HG03135 (cell line): ENCODE measurements at regions not wholly inside any gene's neighbourhood (a gene's known extent, or its start where the extent isn't known, plus 50 kb on each side); places are given as distances from the start of the nearest gene placed in this dataset.
"Not testable (repeated sequence)": the region's sequence is repeated elsewhere in the genome, so short reads cannot be mapped to it uniquely, and the experiment has no call there.

Source experiments
- ATAC-seq: cut with Tn5 transposase; IDR thresholded peaks from one replicate; pipeline ENCODE4 v1.9.1; 2021; ENCODE audit warnings: mild to moderate bottlenecking, moderate library complexity; ENCODE audit not compliant: unreplicated experiment

DNA sequence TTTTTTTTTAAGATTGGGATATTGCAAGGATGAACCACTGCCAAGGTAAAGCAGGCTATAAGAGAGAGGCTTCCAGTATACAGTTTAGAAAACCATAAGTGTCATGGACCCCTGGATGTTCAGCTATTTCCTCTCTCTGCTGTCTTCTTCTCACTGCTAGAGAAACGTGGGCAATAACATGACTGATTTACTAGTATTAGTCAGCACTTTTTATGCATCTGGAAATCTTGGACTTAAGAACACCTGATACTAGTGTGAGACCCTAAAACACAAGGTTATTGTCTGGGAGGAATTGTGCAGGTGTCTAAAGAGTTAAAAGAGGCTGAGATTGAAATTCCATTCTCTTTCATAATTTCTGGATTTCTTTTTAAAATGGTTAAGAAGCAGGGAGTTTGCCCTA, 460.6 kb upstream of the MCTP2 start:
- no peak for ATAC-seq

GRCh38 chr15:93762036-93762435, 469.3 kb upstream of the MCTP2 start:
- ATAC-seq: no peak

- ATAC-seq: no peak
Measured at GRCh38 chr15:93759629-93760028, 471.7 kb upstream of the MCTP2 start.

DNA sequence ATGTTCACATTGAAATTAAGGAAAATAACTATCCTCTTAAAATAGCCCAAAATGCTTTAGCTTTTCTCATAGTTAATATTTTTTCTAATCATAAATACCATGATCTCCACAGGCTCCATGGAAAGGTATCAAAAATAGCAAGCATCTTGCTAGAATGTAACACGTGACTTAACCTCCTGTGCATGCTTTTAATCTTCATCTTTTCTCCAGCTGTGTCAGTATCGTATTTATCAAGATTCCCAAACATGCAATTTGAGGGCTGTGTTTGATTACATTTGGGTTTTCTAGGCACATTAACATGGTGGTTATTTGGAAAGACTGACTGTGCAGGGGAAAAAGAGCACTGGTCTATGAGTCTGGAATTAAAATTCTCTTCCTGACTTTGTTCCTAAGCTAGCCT, 472.5 kb upstream of the MCTP2 start:
- no peak for ATAC-seq

GRCh38 chr15:93748710-93749109, 482.7 kb upstream of the MCTP2 start:
- no peak for ATAC-seq

DNA sequence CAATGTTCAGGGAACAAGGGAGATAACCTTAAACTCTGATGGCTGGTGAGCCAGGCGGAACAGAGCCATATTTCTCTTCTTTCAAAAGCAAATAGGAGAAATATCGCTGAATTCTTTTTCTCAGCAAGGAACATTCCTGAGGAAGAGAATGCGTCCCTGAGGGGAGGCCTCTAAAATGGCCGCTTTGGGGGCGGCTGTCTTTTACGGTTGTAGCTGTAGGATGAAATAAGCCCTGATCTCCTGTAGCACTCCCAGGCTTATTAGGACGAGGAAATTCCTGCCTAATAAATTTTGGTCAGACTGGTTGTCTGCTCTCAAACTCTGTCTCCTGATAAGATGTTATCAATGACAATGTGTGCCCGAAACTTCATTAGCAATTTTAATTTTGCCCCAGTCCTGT, 496.4 kb upstream of the MCTP2 start:
- ATAC-seq: not testable (repeated sequence)

DNA sequence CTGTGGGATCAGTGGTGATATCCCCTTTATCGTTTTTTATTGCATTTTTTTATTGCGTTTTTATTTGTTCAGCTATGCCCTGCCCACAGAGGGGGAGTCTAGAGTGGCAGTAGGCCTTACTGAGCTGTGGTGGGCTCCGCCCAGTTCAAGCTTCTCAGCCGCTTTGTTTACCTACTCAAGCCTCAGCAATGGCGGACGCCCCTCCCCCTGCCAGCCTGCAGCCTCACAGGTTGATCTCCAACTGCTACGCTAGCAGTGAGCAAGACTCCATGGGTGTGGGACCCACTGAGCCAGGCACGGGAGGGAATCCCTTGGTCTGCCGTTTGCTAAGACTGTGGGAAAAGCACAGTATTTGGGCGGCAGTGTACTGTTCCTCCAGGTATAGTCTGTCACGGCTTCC, 500.6 kb upstream of the MCTP2 start:
- no peak for ATAC-seq

GRCh38 chr15:93722165-93722564, 509.2 kb upstream of the MCTP2 start:
- ATAC-seq: no peak

GRCh38 chr15:93720607-93721006, 510.8 kb upstream of the MCTP2 start:
- ATAC-seq: no peak

GRCh38 chr15:93719921-93720351, 511.4 kb upstream of the MCTP2 start:
- no peak for ATAC-seq

DNA sequence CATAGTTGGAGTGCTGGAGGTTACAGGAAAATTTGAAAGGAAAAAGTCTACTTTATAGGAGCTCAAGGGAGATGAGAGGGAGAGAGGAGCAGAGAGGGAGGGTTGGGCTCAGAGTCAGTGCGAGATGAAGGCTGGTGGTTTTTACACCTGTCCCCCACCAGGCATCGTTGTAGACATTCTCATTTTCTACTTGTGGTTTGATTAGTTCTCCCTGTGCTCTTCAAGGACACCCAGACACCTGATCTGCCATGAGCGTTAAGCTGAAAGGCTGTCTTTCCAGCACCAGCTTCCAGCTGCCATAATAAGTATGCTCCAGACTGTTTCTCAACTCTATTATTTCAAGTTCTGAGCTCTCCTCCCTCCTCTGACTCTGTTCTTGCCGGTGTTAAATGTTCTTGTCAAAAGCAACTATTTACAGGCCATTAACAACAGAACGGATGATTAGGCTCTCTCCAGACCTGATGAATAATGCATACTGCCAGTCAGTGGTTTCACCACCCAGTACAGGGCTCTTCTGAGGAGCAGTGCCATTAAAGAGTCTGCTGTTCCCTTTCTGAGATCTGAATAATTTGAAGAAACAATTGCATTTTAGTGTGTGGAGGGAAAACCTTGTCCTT, 514.6 kb upstream of the MCTP2 start:
- no peak for ATAC-seq

DNA sequence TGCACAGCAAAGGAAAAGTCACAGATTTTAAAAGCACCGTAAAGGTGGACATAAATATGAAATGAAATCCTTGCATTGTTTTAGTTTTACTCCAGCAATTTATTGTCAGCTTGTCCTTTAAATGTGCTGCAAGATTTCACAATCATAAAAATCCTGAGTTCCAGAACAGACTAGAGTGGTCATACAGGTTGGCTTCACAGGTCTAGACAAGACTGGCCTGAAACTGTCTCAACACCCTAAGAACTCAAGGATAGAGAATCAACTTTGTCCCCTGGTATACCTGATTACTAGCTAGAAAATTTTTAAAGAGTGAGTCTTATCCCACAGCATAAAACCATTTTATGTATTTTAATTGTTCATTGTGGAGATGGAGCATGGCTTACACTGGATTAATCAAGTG, 521.7 kb upstream of the MCTP2 start:
- no peak for ATAC-seq

DNA sequence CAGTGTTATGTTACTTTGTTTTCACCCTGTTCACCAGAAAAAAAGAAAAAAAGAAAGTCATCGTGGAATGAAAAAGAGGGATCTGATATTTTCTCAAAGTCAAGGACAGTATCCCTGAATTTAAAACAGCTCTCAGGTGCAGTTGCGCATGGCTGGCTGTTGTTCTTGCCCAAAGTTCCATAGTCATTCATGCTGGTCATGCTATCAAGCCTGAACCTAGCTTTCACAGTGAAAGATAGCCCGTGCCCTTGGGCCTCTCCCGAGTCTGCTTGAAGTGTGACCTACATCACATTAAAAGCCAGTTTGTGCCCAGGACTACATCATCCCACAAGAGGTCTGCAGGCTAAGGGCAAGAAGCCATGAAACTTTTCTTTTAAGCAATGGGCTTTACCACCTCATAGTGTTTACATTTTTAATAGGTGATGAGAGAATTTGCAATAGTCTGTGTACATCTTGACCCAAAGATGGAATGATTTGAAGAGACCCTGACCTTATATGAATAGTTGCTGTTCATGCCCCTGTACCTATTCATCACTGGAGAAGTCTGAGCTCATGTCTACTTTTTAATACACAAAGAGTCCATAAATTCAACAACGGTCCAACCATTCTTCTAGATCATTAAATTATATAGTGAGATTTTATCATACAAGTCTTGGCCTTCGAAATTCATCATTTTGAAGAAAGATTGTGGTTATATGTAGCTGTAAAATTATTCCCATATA, 522.5 kb upstream of the MCTP2 start:
- ATAC-seq: no peak

DNA sequence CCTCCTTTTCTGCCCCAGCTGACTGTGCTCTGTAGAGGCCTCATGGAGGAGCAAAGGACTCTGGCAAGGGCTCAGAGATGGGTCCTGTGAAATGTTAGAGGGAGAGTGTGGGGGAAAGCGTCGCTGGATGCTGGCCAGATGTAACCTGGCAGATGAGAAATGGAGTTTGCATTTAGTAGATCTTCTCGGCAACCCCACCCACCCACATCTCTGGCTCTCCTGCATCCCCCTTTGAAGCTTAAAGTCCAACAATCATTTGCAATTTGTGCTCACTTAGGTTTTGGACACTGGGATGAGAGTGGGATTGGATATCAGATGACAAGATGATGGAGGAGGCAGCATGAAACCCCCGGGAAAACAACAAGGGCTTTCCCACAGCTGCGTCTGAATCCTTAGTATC, 523.6 kb upstream of the MCTP2 start:
- ATAC-seq: no peak

DNA sequence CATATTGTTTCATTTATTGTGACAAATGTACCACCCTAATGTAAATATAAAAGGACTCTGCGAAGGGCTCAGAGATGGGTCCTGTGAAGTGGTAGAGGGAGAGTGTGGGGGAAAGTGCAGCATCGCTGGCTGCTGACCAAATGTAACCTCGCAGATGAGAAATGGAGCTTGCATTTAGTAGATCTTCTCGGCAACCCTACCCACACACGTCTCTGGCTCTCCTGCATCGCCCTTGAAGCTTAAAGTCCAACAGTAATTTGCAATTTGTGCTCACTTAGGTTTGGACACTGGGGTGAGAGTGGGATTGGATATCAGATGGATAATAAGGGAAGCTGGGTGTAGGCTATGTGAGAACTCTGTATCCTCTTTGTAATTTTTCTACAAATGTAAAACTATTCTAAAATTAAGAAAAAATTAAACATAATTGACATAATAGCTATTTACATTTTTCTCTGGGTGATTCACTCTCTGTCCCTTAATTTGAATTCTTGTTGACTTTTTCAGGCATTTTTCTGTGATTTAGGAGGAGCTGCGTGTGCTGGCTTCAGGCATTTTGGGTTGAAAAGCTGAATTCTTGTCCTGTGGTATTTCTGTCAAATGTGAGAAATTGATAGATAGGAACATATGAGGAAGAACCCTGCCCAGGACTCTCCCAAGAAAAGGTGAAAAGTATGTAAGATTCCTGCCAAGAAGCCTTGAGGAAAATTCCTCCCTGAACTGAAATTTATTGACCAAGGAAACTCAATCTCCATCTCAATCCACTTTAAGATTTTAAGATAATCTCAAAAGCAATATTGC, 524.7 kb upstream of the MCTP2 start:
- ATAC-seq: no peak

DNA sequence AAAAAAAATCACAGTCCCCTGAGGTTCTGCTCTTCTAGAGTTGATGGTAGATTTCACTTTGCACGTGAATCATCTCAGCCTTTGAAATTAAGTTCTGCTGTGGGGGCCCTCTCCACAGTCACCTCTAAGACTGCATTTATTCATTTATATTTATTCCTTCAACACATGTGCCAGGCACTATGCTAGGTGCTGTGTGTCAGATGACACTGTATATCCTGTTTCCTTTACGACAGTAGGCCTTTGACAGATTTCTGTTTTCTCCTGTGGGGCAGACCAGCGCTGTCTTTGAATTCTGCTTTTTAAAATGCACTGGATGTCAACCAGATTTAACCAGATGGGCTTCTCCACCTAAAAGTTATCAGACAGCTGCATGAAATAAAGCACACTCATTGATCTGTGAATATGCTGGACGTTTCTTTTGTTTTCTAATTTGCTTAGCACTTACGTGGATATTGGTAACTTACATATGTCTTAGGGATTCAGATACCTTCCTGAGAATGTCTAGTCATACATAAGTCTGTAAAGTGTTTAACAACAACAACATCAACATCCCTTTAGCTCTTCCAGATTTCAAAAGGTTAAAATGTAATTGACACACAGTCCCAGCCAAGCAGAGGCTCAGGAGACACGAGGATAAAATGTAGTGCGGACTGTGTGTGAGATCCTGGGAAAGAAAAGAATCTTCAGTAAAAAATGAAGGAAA, 525.5 kb upstream of the MCTP2 start:
- ATAC-seq: no peak

DNA sequence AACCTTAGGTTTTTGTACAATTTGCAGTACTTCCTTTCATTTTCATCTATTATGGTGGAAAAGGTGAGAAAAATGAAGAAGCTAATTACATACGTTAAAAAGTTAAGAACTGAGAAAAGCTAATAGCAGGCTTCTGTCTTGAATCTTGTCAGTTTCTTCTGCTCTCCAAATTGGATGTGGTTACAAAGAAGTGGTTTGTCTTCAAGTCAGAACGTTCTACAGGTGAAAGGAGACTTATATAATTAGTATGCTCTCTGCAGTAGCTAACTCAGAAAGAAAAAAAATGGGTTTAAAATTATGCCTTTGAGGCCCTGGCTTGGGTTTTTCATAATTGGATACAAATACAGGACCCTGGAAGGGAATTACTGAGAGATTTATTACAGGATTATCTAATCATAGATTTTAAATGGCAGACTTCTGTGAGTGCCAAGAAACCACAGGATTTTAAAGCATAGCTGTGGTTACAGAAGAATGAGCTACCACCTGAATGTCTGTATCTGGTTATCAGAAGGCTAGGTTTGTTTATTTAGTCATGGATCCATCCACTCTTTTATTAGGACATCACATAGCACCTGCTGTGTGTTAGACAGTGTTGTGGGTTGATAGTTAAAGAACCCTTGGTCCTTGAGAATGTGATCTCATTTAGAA, 528.1 kb upstream of the MCTP2 start:
- no peak for ATAC-seq

GRCh38 chr15:93700051-93700450, 531.3 kb upstream of the MCTP2 start:
- no peak for ATAC-seq

GRCh38 chr15:93694033-93694432, 537.3 kb upstream of the MCTP2 start:
- ATAC-seq: no peak

DNA sequence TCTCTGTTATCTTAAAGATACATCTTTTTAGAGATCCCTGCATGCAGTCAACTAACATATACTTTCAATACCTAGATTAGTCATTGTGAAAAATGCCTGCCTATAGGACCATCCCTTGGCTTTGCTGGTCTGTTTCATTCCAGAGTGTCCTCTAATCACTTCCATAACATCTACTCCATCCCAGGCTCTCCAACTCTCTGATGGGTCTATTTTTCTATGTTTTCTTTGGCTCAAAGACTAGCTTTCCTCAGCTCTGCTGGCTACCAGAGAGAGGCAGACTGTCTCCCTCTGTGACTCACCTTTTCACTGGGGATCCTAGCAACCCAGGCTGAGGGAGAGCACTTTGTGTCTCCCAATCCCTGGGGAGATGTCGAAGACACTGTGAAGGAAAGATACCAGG, 547.7 kb upstream of the MCTP2 start:
- no peak for ATAC-seq

- no peak for ATAC-seq
Measured at GRCh38 chr15:93671387-93671943, 559.9 kb upstream of the MCTP2 start.
